Kidney epithelial cell (primary cell): ENCODE measurements at regions not wholly inside any gene's neighbourhood (a gene's known extent, or its start where the extent isn't known, plus 50 kb on each side); places are given as distances from the start of the nearest gene placed in this dataset.

Source experiments
- DNase-seq: peaks from one replicate; pipeline ENCODE4 v3.0.0-alpha.2; 2010; ENCODE audit warnings: low read depth
- H3K27me3 ChIP-seq: 2 replicates; pipeline ENCODE4 v1.6.0; 2011; ENCODE audit warnings: low read length; ENCODE audit not compliant: control insufficient read depth, insufficient read depth
- H3K36me3 ChIP-seq: 2 replicates; pipeline ENCODE4 v1.5.1; 2011; ENCODE audit warnings: low read length; ENCODE audit not compliant: control insufficient read depth, insufficient read depth
- H3K4me3 ChIP-seq: 2 replicates; pipeline ENCODE4 v1.5.1; 2011; ENCODE audit warnings: low read depth, mild to moderate bottlenecking, control low read depth, low read length
- TF ChIP-seq, protein P1 (sequence below): IDR thresholded peaks from 2 replicates; pipeline ENCODE4 v1.5.1; 2011; ENCODE audit warnings: mild to moderate bottlenecking, moderate library complexity, low read length, control low read depth, inconsistent platforms; ENCODE audit not compliant: insufficient read depth, poor library complexity, severe bottlenecking

DNA sequence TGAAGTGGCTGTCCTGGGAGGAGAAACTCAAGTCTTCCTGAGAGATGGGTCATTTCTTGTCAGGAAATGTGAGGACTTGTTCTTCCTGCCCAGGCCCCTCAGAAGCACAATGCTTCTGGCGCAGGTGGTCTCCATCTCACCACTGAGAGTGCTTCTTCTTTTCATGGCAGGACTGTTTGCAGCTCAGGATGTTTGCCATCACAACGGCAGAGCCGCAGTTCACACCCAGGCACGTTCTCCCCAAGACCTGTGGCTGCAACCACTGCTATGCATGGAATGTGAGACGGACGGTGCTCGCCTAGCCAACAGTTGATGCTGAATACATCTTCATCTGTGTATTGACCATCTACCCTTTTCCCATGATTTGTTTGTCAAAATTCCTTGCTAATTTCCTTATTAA lies 216.3 kb downstream of the GADD45G start:
- no peak overlapping the region for H3K4me3 ChIP-seq
- DNase-seq = no peak
- TF ChIP-seq, protein P1, sequence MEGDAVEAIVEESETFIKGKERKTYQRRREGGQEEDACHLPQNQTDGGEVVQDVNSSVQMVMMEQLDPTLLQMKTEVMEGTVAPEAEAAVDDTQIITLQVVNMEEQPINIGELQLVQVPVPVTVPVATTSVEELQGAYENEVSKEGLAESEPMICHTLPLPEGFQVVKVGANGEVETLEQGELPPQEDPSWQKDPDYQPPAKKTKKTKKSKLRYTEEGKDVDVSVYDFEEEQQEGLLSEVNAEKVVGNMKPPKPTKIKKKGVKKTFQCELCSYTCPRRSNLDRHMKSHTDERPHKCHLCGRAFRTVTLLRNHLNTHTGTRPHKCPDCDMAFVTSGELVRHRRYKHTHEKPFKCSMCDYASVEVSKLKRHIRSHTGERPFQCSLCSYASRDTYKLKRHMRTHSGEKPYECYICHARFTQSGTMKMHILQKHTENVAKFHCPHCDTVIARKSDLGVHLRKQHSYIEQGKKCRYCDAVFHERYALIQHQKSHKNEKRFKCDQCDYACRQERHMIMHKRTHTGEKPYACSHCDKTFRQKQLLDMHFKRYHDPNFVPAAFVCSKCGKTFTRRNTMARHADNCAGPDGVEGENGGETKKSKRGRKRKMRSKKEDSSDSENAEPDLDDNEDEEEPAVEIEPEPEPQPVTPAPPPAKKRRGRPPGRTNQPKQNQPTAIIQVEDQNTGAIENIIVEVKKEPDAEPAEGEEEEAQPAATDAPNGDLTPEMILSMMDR = no peak
- H3K27me3 ChIP-seq = peaks cover 2% of the 10 kb centered on the region
- no peaks in the 10 kb centered on the region for H3K36me3 ChIP-seq

DNA sequence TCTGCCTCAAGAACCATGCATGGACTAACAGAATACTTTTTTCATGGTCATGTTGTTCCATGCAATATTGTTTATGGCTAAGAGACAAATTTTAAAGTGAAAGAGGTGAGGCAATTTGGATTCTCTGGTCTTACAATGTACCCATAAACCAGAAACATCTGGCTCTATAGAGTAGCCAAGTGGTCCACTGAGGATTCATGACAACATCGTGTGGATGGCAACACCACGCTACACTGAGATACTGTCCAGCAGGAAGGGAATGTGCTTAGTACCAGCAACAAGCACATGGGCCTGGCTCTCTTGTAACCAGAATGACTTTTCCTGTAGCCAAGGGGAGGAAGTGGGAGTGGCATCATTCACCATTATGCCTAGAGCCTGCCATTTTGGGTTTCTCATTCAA lies 218.2 kb downstream of the GADD45G start:
- Histone ChIP-seq H3K27me3 (peaks cover 4% of the 10 kb centered on the region), H3K4me3 (no peak overlapping the region), H3K36me3 (no peaks in the 10 kb centered on the region)
- DNase-seq = no peak
- TF ChIP-seq, protein P1 = no peak

DNA sequence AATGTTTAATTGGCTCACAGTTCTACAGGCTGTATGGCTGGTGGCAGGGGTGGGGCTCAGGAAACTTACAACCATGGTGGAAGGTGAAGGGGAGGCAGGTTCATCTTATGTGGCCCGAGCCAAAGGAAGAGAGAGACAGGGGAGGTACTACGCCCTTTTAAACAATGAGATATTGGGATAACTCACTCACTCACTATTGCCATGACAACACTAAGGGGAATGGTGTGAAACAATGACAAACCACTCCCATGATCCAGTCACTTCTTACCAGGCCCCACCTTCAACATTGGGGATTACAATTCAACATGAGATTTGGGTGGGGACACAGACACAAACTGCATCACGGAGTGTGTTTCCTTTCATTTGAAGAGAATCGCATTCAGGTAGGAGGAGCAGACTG lies 220.9 kb downstream of the GADD45G start:
- TF ChIP-seq, protein P1 = no peak
- H3K27me3 ChIP-seq = peaks cover 4% of the 10 kb centered on the region
- H3K36me3 ChIP-seq = no peaks in the 10 kb centered on the region
- no peak for DNase-seq
- no peak overlapping the region for H3K4me3 ChIP-seq

DNA sequence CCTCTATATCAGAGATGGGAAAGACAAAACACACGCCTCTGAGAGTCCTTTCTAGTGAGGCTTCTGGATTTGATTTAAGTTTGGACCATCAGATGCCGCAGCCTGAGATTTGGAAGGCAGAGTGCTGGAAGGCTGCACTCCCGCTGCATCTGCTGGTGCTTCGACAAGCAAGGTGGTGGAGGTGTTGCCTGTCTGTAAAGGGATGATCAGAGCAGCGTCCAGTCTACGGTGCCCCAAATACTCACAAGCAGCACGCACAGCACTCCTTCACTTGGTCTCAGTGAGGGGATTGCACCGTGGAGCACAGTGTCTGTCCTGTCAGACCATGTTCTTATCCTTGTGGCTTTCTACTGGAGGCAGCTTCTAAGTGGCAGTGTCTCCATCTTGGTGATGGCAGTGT lies 221.4 kb downstream of the GADD45G start:
- DNase-seq = no peak
- H3K36me3 ChIP-seq = no peaks in the 10 kb centered on the region
- TF ChIP-seq, protein P1 = no peak
- H3K27me3 ChIP-seq = peaks cover 4% of the 10 kb centered on the region
- H3K4me3 ChIP-seq = no peak overlapping the region

DNA sequence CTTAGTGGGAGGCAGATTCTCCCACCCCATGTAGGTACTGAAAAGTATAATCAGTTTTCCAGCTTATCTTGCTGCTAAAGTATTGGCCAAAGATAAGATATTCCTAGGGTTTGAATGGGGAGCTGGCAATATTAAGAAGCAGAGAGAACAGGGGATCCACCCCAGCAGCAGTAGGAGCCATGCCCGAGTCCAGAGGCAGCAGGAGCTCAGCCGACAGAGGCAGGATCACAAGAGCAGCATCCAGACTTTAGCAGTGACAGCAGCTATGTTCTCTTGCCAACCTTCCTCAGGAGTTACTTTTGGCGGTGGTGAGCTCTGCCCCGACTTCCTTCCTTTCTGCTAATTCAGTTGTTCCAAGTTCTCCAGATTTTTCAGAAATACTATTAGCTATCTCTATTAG lies 224.5 kb downstream of the GADD45G start:
- DNase-seq = no peak
- H3K4me3 ChIP-seq = no peak overlapping the region
- TF ChIP-seq, protein P1 = no peak
- H3K27me3 ChIP-seq = peaks cover 4% of the 10 kb centered on the region
- no peaks in the 10 kb centered on the region for H3K36me3 ChIP-seq

DNA sequence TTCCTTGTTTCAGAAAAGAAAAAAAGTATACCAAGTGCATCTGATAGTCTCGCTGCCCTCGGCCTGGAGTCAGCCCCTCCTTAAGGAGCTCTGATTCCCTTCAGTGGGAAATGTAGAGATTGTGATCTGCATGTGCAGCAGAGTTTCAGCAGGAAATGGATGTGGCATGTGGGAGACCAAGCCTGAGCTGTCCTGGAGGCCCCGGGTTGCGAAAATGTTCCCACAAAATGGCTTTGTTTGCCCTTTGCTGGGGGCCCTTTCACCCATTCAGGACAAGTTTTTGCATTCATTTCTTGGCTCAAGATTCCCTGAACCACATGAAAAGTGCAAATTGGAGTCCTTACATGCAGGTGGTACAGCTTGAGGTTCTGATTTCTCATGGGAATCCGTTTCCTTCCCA lies 230.9 kb downstream of the GADD45G start:
- TF ChIP-seq, protein P1 = no peak
- Histone ChIP-seq H3K27me3 (peaks cover 2% of the 10 kb centered on the region), H3K4me3 (no peak overlapping the region), H3K36me3 (no peaks in the 10 kb centered on the region)
- DNase-seq = no peak
